ENCODE measurements at regions not wholly inside any gene's neighbourhood (a gene's known extent, or its start where the extent isn't known, plus 50 kb on each side); places are given as distances from the start of the nearest gene placed in this dataset.

DNA sequence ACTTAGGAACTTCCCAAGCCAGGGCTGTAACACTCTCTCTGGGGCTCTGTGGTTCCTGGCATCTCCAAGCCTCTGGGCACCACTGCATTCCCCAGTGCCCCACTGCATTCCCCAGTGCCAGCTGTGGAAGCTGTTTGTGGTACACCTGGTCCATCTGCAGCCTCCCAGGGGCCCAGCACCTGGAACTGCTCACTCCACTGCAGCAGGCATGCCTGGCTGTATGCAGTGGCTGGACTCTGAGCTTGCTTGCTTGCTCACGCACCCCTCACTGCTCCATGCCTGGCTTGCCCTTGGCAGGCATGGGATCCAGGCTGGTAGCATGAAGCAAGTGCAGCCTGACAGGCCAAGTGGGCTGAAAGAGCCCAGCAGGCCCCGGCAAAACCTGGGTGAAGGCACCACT is 512.1 kb downstream of the SQOR start:
- no peak overlapping the region for H3K4me3 ChIP-seq (ENCODE audit: low read depth, low read length)
- TF ChIP-seq, protein P1, sequence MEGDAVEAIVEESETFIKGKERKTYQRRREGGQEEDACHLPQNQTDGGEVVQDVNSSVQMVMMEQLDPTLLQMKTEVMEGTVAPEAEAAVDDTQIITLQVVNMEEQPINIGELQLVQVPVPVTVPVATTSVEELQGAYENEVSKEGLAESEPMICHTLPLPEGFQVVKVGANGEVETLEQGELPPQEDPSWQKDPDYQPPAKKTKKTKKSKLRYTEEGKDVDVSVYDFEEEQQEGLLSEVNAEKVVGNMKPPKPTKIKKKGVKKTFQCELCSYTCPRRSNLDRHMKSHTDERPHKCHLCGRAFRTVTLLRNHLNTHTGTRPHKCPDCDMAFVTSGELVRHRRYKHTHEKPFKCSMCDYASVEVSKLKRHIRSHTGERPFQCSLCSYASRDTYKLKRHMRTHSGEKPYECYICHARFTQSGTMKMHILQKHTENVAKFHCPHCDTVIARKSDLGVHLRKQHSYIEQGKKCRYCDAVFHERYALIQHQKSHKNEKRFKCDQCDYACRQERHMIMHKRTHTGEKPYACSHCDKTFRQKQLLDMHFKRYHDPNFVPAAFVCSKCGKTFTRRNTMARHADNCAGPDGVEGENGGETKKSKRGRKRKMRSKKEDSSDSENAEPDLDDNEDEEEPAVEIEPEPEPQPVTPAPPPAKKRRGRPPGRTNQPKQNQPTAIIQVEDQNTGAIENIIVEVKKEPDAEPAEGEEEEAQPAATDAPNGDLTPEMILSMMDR (IDR thresholded peaks at IDR 0.05; ENCODE audit: insufficient read depth, low read depth, low read length, missing control alignments) = no peak
- no peak for DNase-seq (ENCODE audit: low read depth)

DNA sequence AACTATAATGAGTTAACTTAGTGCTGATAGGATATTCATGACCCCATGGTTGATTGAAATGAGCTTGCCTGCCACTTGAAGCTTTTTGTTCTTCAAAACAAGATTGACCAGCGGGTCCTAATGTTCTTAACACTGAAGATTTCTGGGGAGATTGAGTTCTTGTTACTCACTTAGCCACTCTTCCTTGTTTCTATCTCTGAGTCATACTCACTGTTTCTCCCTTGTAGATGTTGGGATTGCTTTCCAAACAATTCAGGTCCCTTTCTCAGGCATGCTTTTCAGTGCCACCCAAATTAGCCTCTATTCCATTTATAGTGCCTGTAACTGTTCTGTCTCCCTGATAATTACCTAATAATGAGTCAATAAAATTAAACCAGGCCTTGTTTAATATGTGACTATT is 517.0 kb downstream of the SQOR start:
- TF ChIP-seq, protein P1 (IDR thresholded peaks at IDR 0.05; ENCODE audit: insufficient read depth, low read depth, low read length, missing control alignments) = no peak
- no peak overlapping the region for H3K4me3 ChIP-seq (ENCODE audit: low read depth, low read length)
- DNase-seq (ENCODE audit: low read depth) = no peak

DNA sequence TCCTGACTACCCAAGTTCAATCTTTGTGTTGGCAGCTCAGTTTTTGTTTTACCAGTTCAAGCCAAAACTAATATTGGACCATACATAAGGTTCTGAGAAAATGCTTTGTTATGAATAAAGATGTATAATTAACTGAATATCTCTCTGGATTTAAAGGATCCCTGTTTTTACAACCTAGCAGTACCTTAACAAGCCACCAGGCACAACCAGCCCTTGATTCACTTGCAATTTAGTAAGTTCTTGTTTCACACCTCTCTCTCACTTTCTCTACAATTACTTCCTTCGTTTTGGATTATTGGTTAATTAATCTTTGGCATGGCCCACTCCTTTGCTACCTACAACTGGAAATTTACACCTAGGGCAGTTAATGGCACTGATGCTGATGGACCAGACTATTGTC is 531.9 kb downstream of the SQOR start:
- DNase-seq (ENCODE audit: low read depth) = no peak
- no peak overlapping the region for H3K4me3 ChIP-seq (ENCODE audit: low read depth, low read length)
- TF ChIP-seq, protein P1 (IDR thresholded peaks at IDR 0.05; ENCODE audit: insufficient read depth, low read depth, low read length, missing control alignments) = no peak

DNA sequence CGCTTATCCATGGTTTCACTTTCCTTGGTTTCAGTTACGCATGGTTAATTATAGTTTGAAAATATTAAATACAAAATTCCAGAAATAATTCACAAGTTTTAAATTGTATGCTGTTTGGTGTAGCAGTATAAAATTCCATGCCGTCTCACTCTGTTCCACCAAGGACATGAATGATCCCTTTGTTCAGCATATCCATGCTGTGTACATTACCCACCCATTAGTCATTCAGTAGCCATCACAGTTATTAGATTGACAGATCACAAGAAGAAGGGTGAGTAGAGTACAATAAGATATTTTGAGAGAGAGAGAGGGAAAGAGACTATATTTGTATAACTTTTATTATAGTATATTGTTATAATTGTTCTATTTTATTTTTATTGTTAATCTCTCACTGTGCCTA is 535.5 kb downstream of the SQOR start:
- TF ChIP-seq, protein P1 (IDR thresholded peaks at IDR 0.05; ENCODE audit: insufficient read depth, low read depth, low read length, missing control alignments) = no peak
- no peak overlapping the region for H3K4me3 ChIP-seq (ENCODE audit: low read depth, low read length)
- no peak for DNase-seq (ENCODE audit: low read depth)

DNA sequence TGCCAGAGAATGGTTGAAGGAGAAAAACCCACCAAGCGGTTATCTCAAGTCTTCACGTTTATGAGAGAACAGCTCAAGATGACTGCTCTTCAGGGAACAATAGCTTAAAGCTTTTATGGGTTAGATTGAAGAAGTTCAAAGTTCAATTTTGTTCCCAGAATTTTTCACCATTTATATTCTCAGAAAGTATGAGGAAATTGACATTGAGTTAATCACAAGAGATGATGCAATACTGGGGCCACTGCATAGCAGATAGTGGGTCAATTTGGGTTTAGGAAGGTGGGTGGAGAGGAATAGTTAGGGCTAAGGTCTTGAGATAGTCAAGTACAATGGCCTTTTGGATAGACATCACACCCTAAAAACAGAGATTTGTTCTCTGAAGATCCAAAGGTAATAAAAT is 539.3 kb downstream of the SQOR start:
- TF ChIP-seq, protein P1 (IDR thresholded peaks at IDR 0.05; ENCODE audit: insufficient read depth, low read depth, low read length, missing control alignments) = no peak
- DNase-seq (ENCODE audit: low read depth) = no peak

DNA sequence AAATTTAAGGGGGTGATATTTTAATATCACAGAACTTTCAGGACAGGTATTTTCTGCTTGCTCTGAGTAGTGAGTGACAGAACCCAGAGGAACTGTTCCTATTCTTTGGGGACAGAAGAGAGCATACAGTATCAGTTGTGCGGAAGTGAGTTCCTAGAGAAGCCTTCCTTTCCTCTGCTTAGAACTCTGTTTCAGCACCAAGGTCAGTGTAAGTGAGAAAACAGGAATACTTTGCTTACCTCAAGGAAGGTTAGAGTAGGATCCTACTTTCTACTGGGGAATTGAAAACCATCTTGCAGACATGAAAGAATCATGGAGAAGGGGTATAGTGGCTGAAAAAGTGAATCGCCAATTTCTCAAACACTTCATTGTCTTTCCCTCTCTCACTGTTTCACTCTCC is 542.4 kb downstream of the SQOR start:
- DNase-seq (ENCODE audit: low read depth) = no peak
- TF ChIP-seq, protein P1 (IDR thresholded peaks at IDR 0.05; ENCODE audit: insufficient read depth, low read depth, low read length, missing control alignments) = no peak
- H3K4me3 ChIP-seq (ENCODE audit: low read depth, low read length) = no peak overlapping the region

More for the DNA sequence above, 539.3 kb downstream of the SQOR start:
- no peak overlapping the region for H3K4me3 ChIP-seq (ENCODE audit: low read depth, low read length)

DNA sequence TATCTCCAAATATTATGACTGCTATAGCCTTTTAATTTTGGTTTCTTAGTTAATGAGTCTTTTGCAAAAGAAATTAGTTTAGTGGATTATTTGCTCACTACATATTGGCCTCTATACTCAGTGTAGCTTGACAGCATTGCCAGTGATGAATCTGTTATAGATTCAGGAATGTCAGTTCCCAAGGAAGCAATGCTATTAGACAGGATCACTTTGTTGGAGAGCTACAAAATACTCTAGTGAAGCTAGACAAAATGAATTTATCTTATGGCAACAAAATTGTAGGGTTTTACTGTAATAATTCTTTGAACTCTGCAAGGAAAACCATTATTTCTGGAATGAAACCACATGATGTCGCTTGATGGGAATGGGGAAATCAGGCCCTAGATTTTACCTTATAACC is 543.3 kb downstream of the SQOR start:
- TF ChIP-seq, protein P1 (IDR thresholded peaks at IDR 0.05; ENCODE audit: insufficient read depth, low read depth, low read length, missing control alignments) = no peak
- no peak for DNase-seq (ENCODE audit: low read depth)
- no peak overlapping the region for H3K4me3 ChIP-seq (ENCODE audit: low read depth, low read length)
